NT2/D1 (cell line): ENCODE measurements at regions not wholly inside any gene's neighbourhood (a gene's known extent, or its start where the extent isn't known, plus 50 kb on each side); places are given as distances from the start of the nearest gene placed in this dataset.
"Not testable (repeated sequence)": the region's sequence is repeated elsewhere in the genome, so short reads cannot be mapped to it uniquely, and the experiment has no call there.

ENCODE experiments used
- DNase-seq: peaks from one replicate; pipeline ENCODE4 v3.0.0-alpha.2; 2011; ENCODE audit warnings: low read depth, low spot score
- H3K27me3 ChIP-seq: 2 replicates; pipeline ENCODE4 v1.6.0; 2011; ENCODE audit warnings: mild to moderate bottlenecking; ENCODE audit not compliant: insufficient read length, insufficient read depth
- H3K36me3 ChIP-seq: 2 replicates; pipeline ENCODE4 v1.6.1; 2011; ENCODE audit warnings: mild to moderate bottlenecking, low read length, mixed read lengths; ENCODE audit not compliant: insufficient read depth, insufficient read length
- H3K4me1 ChIP-seq: 2 replicates; pipeline ENCODE4 v1.5.1; 2011; ENCODE audit not compliant: insufficient read depth, insufficient read length
- H3K4me3 ChIP-seq: 2 replicates; pipeline ENCODE4 v1.5.1; 2011; ENCODE audit warnings: low read depth; ENCODE audit not compliant: insufficient read length
- H3K9ac ChIP-seq: 2 replicates; pipeline ENCODE4 v1.6.0; 2011; ENCODE audit warnings: low read depth; ENCODE audit not compliant: insufficient read length
- H3K9me3 ChIP-seq: 2 replicates; pipeline ENCODE4 v1.5.1; 2011; ENCODE audit warnings: mild to moderate bottlenecking, low read length; ENCODE audit not compliant: insufficient read depth
- SUZ12 ChIP-seq: IDR thresholded peaks from 2 replicates; pipeline ENCODE4 v1.6.1; 2011; ENCODE audit not compliant: insufficient read length, insufficient read depth; ENCODE audit errors: extremely low read depth
- YY1 ChIP-seq: IDR thresholded peaks from 2 replicates; pipeline ENCODE4 v1.6.1; 2011; ENCODE audit not compliant: insufficient read length, insufficient read depth
- ZNF274 ChIP-seq: IDR thresholded peaks from 2 replicates; pipeline ENCODE4 v1.6.1; 2011; ENCODE audit warnings: mild to moderate bottlenecking, low read depth, low read length

GRCh38 chr6:163735076-163735475 lies 320.6 kb downstream of the QKI start:
- no peak for DNase-seq
- no peaks in the 10 kb centered on the region for H3K9me3 ChIP-seq
- no peaks in the 10 kb centered on the region for H3K36me3 ChIP-seq
- peaks cover 1% of the 10 kb centered on the region for H3K4me1 ChIP-seq
- H3K4me3 ChIP-seq: no peak overlapping the region
- no peak overlapping the region for H3K9ac ChIP-seq
- no peaks in the 10 kb centered on the region for H3K27me3 ChIP-seq
- TF ChIP-seq SUZ12 (no peak), YY1 (no peak), ZNF274 (no peak)

- peaks cover 3% of the 10 kb centered on the region for H3K4me1 ChIP-seq
These were observed 318.5 kb downstream of the QKI start for GRCh38 chr6:163733061-163733460.

DNA sequence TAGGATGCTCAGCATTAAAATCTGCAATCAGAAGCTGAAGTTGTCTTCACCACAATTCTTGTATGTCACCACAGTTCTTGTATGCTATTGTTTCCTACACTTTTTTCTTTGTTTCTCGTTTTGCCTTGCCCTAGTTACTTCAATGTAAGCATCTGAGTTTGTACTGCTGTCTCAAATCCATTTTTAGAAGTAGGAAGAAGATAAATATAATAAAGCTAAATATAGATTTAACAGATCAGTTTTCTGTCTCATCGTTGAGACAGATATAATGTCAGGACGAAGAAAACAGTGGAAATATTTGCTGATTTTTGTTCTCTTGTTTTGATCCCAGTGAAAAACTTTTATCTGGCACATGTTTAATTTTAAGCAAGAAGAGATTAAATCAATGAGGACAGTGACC lies 318.0 kb downstream of the QKI start:
- Histone ChIP-seq H3K9me3 (no peaks in the 10 kb centered on the region), H3K36me3 (no peaks in the 10 kb centered on the region), H3K27me3 (no peaks in the 10 kb centered on the region), H3K4me3 (no peak overlapping the region), H3K4me1 (peaks cover 3% of the 10 kb centered on the region), H3K9ac (no peak overlapping the region)
- TF ChIP-seq SUZ12: no peak
- no peak for TF ChIP-seq YY1
- DNase-seq: no peak

More at GRCh38 chr6:163733061-163733460, 318.5 kb downstream of the QKI start:
- no peak for TF ChIP-seq YY1
- no peak for TF ChIP-seq SUZ12
- no peak for TF ChIP-seq ZNF274
- Histone ChIP-seq H3K27me3 (no peaks in the 10 kb centered on the region), H3K9ac (no peak overlapping the region), H3K9me3 (no peaks in the 10 kb centered on the region), H3K36me3 (no peaks in the 10 kb centered on the region), H3K4me3 (no peak overlapping the region)
- no peak for DNase-seq

DNA sequence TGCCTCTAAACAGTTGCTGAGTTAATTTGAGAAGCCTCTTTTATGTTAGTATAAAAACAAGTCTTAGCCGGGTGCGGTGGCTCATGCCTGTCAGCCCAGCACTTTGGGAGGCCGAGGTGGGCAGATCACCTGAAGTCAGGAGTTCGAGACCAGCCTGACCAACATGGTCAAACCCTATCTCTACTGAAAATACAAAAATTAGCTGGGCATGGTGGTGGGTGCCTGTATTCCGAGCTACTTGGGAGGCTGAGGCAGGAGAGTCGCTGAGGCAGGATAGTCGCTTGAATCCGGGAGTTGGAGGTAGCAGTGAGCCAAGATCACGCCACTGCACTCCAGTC lies 317.5 kb downstream of the QKI start:
- not testable (repeated sequence) for H3K9me3 ChIP-seq, H3K36me3 ChIP-seq, H3K27me3 ChIP-seq, H3K9ac ChIP-seq, DNase-seq, H3K4me3 ChIP-seq, H3K4me1 ChIP-seq

DNA sequence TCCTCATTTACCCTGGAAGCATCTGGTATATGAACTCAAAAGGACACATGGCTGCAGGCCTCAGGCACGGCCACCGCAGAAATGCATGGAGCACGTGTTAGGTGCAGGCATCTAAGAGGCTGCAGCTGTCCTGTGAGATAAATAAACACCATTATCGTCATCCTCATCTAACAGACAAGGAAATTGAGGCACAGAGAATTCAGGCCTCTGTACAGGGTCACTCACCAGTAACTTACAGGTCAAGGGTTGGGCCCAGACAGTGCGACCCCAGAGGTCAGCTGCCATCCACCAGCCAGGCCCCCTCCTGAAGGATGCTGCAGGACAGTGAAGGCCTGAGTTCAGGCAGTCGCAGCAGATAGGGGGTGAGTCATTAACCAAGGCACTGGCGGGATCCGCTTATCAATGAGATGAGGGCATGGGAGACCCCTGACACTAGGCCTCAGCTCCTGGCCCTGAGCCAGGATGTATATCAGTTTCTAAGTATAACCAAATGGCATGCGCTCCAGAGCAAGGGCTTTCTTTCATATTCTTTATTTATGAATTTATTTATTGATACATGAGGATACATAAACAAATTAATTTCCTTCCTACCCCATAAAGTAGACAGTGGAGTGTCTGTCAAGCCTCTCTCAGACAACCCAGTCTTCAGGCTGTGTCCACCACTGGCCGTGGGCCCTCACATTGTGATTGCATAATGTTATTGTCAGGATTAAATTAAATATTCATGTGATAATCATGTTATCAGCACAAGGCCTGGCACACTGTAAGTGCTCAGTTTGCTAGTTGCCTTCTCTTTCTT lies 316.9 kb downstream of the QKI start:
- Histone ChIP-seq H3K9me3 (no peaks in the 10 kb centered on the region), H3K9ac (no peak overlapping the region), H3K4me1 (peaks cover 3% of the 10 kb centered on the region), H3K27me3 (no peaks in the 10 kb centered on the region), H3K36me3 (no peaks in the 10 kb centered on the region), H3K4me3 (no peak overlapping the region)
- DNase-seq: no peak
- TF ChIP-seq ZNF274 (no peak), YY1 (no peak), SUZ12 (no peak)

DNA sequence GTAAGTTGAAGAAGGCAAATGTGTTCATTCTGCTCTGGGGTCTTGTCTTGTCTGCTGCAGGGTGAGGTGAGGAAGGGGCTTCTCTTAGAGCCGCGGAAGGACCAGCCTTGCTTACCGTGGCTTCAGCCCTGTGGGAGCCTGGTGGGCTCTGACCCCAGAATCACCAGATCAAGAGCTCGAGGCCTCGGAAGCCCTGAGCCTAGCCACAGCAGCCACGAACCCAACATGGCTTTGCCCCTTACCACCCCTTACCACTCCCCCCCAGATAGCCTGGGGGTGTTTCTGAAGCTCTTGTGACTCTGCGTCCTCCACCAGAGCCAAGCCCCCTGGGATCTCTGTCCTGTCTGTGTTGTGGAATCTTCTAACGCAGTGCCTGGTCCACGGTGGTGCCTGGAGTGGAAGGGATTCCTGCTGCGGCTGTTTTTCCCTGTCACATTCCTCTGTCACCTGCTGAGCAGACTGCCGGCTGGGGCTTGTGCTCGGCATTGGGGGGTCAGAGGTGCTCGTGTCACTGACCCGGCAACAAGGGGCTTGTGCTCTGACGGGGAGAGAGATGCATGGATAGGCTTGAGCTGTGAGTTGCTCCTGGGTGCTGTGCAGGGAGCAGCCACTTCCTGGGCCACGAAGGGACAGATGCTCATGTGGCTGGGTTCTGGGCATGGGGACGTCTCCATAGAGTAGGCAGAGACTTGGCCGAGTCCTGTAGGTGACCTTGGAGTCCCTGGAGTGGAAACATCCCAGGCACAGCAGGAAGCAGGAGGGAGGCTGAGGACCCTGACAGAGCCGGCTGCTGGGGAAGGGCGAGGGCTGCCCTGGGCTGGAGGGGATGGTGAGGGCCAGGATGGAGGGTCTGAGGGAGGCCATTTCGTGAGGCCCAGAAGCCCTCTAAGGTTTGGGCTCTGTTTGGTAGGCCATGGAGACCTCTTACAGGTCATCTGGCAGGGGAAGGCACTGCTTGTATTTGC lies 316.0 kb downstream of the QKI start:
- no peaks in the 10 kb centered on the region for H3K36me3 ChIP-seq
- peaks cover 3% of the 10 kb centered on the region for H3K4me1 ChIP-seq
- H3K9me3 ChIP-seq: no peaks in the 10 kb centered on the region
- no peaks in the 10 kb centered on the region for H3K27me3 ChIP-seq
- no peak for DNase-seq
- no peak overlapping the region for H3K9ac ChIP-seq
- no peak overlapping the region for H3K4me3 ChIP-seq
- TF ChIP-seq ZNF274 (no peak), YY1 (no peak), SUZ12 (no peak)

DNA sequence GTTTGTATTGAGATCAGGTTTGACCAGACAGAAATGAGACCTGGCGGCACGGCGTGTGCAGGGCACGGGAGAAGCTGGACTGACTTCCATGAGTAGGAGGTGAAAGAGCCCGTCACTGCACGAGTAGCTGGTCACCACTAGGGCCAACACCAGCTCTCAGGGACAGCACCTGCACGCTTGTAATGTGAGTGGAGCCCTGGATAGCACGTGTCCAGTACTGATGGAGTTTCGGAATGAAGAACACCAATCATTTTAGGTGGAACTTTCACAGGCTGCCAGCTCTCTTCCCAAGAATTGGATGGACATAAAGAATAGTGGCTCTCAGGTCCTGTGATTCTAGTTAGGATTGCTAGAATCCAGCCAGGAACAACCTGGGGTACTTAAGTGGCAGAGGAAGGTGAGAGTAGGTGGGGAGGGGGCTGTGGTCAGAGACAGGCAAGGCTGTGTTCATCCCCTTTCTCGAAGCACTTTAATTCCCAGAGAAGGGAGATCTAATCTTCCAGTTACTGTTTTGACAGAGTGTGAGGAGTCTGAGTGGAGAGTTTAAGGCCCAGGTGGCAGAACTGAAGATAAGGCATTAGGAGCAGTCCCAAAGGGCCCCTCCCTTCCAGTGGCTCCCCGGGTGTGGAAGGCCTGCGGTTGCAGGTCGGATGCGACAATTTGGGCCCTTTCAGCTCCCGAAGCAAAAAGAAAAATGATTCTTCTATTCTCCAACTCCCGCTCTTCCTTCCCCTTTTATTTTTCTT lies 314.8 kb downstream of the QKI start:
- Histone ChIP-seq H3K9ac (no peak overlapping the region), H3K4me3 (no peak overlapping the region), H3K36me3 (no peaks in the 10 kb centered on the region), H3K9me3 (no peaks in the 10 kb centered on the region), H3K4me1 (peaks cover 3% of the 10 kb centered on the region), H3K27me3 (no peaks in the 10 kb centered on the region)
- no peak for TF ChIP-seq SUZ12
- no peak for TF ChIP-seq ZNF274
- no peak for TF ChIP-seq YY1
- DNase-seq: no peak
